ENCODE measurements at regions not wholly inside any gene's neighbourhood (a gene's known extent, or its start where the extent isn't known, plus 50 kb on each side); places are given as distances from the start of the nearest gene placed in this dataset.
"Not testable (repeated sequence)": the region's sequence is repeated elsewhere in the genome, so short reads cannot be mapped to it uniquely, and the experiment has no call there.

- intact Hi-C loops (cut with DNase I, micrococcal nuclease), result no loop called here
- ATAC-seq, result no peak
- no peak for DNase-seq
Measured at GRCh38 chr3:110327870-110328269, 743.7 kb upstream of the NECTIN3 start.

GRCh38 chr3:110331562-110331961 lies 740.1 kb upstream of the NECTIN3 start:
- intact Hi-C loops (cut with DNase I, micrococcal nuclease); DNase-seq; ATAC-seq: not testable (repeated sequence)

GRCh38 chr3:110332629-110333028 lies 739.0 kb upstream of the NECTIN3 start:
- no peak for ATAC-seq
- DNase-seq, result no peak
- intact Hi-C loops (cut with DNase I, micrococcal nuclease), result no loop called here

GRCh38 chr3:110341047-110341446 lies 730.6 kb upstream of the NECTIN3 start:
- DNase-seq, result no peak
- intact Hi-C loops (cut with DNase I, micrococcal nuclease), result no loop called here

GRCh38 chr3:110343376-110343775 lies 728.2 kb upstream of the NECTIN3 start:
- DNase-seq, result no peak
- intact Hi-C loops (cut with DNase I, micrococcal nuclease), result no loop called here
- ATAC-seq, result no peak

More at GRCh38 chr3:110341047-110341446, 730.6 kb upstream of the NECTIN3 start:
- no peak for ATAC-seq

GRCh38 chr3:110343945-110344344 lies 727.7 kb upstream of the NECTIN3 start:
- no peak for DNase-seq

GRCh38 chr3:110344487-110344886 lies 727.1 kb upstream of the NECTIN3 start:
- ATAC-seq (no peak), DNase-seq (no peak)
- intact Hi-C loops (cut with DNase I, micrococcal nuclease), result no loop called here

More at GRCh38 chr3:110343945-110344344, 727.7 kb upstream of the NECTIN3 start:
- intact Hi-C loops (cut with DNase I, micrococcal nuclease), result no loop called here
- no peak for ATAC-seq

- DNase-seq (no peak), ATAC-seq (no peak)
- intact Hi-C loops (cut with DNase I, micrococcal nuclease), result no loop called here
Measured at GRCh38 chr3:110344897-110345767, 726.5 kb upstream of the NECTIN3 start.

GRCh38 chr3:110349295-110349694 lies 722.3 kb upstream of the NECTIN3 start:
- ATAC-seq (no peak), DNase-seq (no peak)
- intact Hi-C loops (cut with DNase I, micrococcal nuclease), result no loop called here

GRCh38 chr3:110352841-110353604 lies 718.6 kb upstream of the NECTIN3 start:
- intact Hi-C loops (cut with DNase I, micrococcal nuclease), result no loop called here
- no peak for DNase-seq

GRCh38 chr3:110362751-110363150 lies 708.9 kb upstream of the NECTIN3 start:
- intact Hi-C loops (cut with DNase I, micrococcal nuclease), result no loop called here
- DNase-seq (no peak), ATAC-seq (no peak)

More at GRCh38 chr3:110352841-110353604, 718.6 kb upstream of the NECTIN3 start:
- ATAC-seq, result no peak

GRCh38 chr3:110367289-110367688 lies 704.3 kb upstream of the NECTIN3 start:
- DNase-seq; ATAC-seq; intact Hi-C loops (cut with DNase I, micrococcal nuclease): not testable (repeated sequence)

GRCh38 chr3:110375751-110376518 lies 695.7 kb upstream of the NECTIN3 start:
- intact Hi-C loops (cut with DNase I, micrococcal nuclease), result no loop called here
- no peak for DNase-seq
- ATAC-seq, result peak; percentile 94

- DNase-seq (no peak), ATAC-seq (no peak)
- intact Hi-C loops (cut with DNase I, micrococcal nuclease), result no loop called here
Measured at GRCh38 chr3:110378481-110378880, 693.1 kb upstream of the NECTIN3 start.

GRCh38 chr3:110381992-110382391 lies 689.6 kb upstream of the NECTIN3 start:
- intact Hi-C loops (cut with DNase I, micrococcal nuclease), result no loop called here
- peak; percentile 87 for ATAC-seq
- no peak for DNase-seq

GRCh38 chr3:110383356-110383755 lies 688.3 kb upstream of the NECTIN3 start:
- no peak for ATAC-seq
- intact Hi-C loops (cut with DNase I, micrococcal nuclease), result no loop called here
- no peak for DNase-seq

GRCh38 chr3:110384601-110385000 lies 687.0 kb upstream of the NECTIN3 start:
- DNase-seq (no peak), ATAC-seq (no peak)
- intact Hi-C loops (cut with DNase I, micrococcal nuclease), result no loop called here

- intact Hi-C loops (cut with DNase I, micrococcal nuclease), result no loop called here
- no peak for ATAC-seq
- no peak for DNase-seq
Measured at GRCh38 chr3:110389005-110389404, 682.6 kb upstream of the NECTIN3 start.

GRCh38 chr3:110390372-110390771 lies 681.2 kb upstream of the NECTIN3 start:
- ATAC-seq (no peak), DNase-seq (no peak)
- intact Hi-C loops (cut with DNase I, micrococcal nuclease), result no loop called here
